Keratinocyte (primary cell): ENCODE measurements at regions not wholly inside any gene's neighbourhood (a gene's known extent, or its start where the extent isn't known, plus 50 kb on each side); places are given as distances from the start of the nearest gene placed in this dataset.

ENCODE experiments used
- DNase-seq: peaks from one replicate; pipeline ENCODE4 v3.0.0-alpha.2; 2011; ENCODE audit warnings: low read depth, missing footprints, low spot score
- FAIRE-seq: peaks from 2 replicates; lab custom pipeline; 2011; peaks lifted over from hg19 to GRCh38; lab: Jason Lieb, UNC
- H2AFZ ChIP-seq: 2 replicates; pipeline ENCODE4 v1.6.0; 2012; ENCODE audit warnings: low read length, control low read depth, inconsistent platforms; ENCODE audit not compliant: control insufficient read depth
- H3K27ac ChIP-seq: 2 replicates; pipeline ENCODE4 v1.5.1; 2011; ENCODE audit warnings: low read length; ENCODE audit not compliant: control insufficient read depth, insufficient read depth
- H3K27me3 ChIP-seq: 3 replicates; pipeline ENCODE4 v1.6.0; 2011; ENCODE audit warnings: low read length; ENCODE audit not compliant: control insufficient read depth, insufficient read depth; ENCODE audit errors: extremely low read depth
- H3K36me3 ChIP-seq, 2 experiments: 2 replicates in 1 of 2; 3 replicates in 1 of 2; pipeline ENCODE4 v1.5.1; 2011; ENCODE audit warnings: low read length in 2 of 2, mild to moderate bottlenecking in 1 of 2; ENCODE audit not compliant: control insufficient read depth in 2 of 2, insufficient read depth in 2 of 2; ENCODE audit errors: extremely low read depth in 1 of 2
- H3K4me1 ChIP-seq: 3 replicates; pipeline ENCODE4 v1.5.1; 2011; ENCODE audit warnings: low read length; ENCODE audit not compliant: control insufficient read depth, insufficient read depth; ENCODE audit errors: extremely low read depth
- H3K4me2 ChIP-seq: 3 replicates; pipeline ENCODE4 v1.6.0; 2011; ENCODE audit warnings: low read depth, low read length; ENCODE audit not compliant: control insufficient read depth, insufficient read depth; ENCODE audit errors: extremely low read depth
- H3K4me3 ChIP-seq, 3 experiments: fragments of 200-600 bp in 1 of 3; sonication (generic) in 1 of 3; 2 replicates in 2 of 3; 3 replicates in 1 of 3; pipeline ENCODE4 v1.5.1; 2011 to 2016; ENCODE audit warnings: low read length in 3 of 3, mild to moderate bottlenecking in 3 of 3, control low read depth in 2 of 3, inconsistent platforms in 1 of 3, low read depth in 1 of 3, mixed read lengths in 1 of 3, mixed run types in 1 of 3, moderate library complexity in 1 of 3; ENCODE audit not compliant: control insufficient read depth in 2 of 3, insufficient read depth in 2 of 3; ENCODE audit errors: extremely low read depth in 1 of 3
- H3K79me2 ChIP-seq: 2 replicates; pipeline ENCODE4 v1.6.0; 2012; ENCODE audit warnings: low read length; ENCODE audit not compliant: control insufficient read depth, insufficient read depth
- H3K9ac ChIP-seq: 3 replicates; pipeline ENCODE4 v1.6.0; 2011; ENCODE audit warnings: low read length; ENCODE audit not compliant: control insufficient read depth, insufficient read depth; ENCODE audit errors: extremely low read depth
- H3K9me1 ChIP-seq: 3 replicates; pipeline ENCODE4 v1.6.0; 2011; ENCODE audit warnings: low read length; ENCODE audit not compliant: control insufficient read depth, insufficient read depth; ENCODE audit errors: extremely low read depth
- H3K9me3 ChIP-seq: 2 replicates; pipeline ENCODE4 v1.5.1; 2012; ENCODE audit warnings: low read depth, low read length; ENCODE audit not compliant: control insufficient read depth
- H4K20me1 ChIP-seq: 3 replicates; pipeline ENCODE4 v1.6.0; 2011; ENCODE audit warnings: low read length; ENCODE audit not compliant: control insufficient read depth, insufficient read depth; ENCODE audit errors: extremely low read depth
- CTCF ChIP-seq, 3 experiments: IDR thresholded peaks in 1 of 3; conservative IDR thresholded peaks in 1 of 3; optimal IDR thresholded peaks in 1 of 3; 2 replicates in 2 of 3; 3 replicates in 1 of 3; pipeline versions ENCODE3 to v1.5.1; 2011; ENCODE audit warnings: low read length in 3 of 3, mild to moderate bottlenecking in 3 of 3, moderate library complexity in 2 of 3, control low read depth in 1 of 3, inconsistent platforms in 1 of 3; ENCODE audit not compliant: insufficient read depth in 2 of 3; ENCODE audit errors: extremely low read depth in 1 of 3
- EZH2 ChIP-seq: IDR thresholded peaks from one replicate; pipeline ENCODE4 v1.6.1; 2012; ENCODE audit warnings: inconsistent platforms, mild to moderate bottlenecking, low read length, moderate library complexity
- dilution Hi-C: fragments of 300-500 bp; cut with MboI; formaldehyde crosslinking; loops from one replicate; pipeline ENCODE4 v1.7.0; 2020; ENCODE audit warnings: low sequenced_read_pairs; ENCODE audit not compliant: extremely low pct_ligation_motif_present

GRCh38 chr14:39781466-39781865, 349.2 kb upstream of the FBXO33 start:
- DNase-seq, result no peak
- H3K4me2 ChIP-seq, result no peak overlapping the region
- no peaks in the 10 kb centered on the region for H4K20me1 ChIP-seq
- TF ChIP-seq EZH2, result no peak
- TF ChIP-seq CTCF (optimal IDR thresholded peaks at IDR 0.05 in 1 of 3, IDR thresholded peaks at IDR 0.05 in 1 of 3, conservative IDR thresholded peaks at IDR 0.05 in 1 of 3; ENCODE audit: extremely low read depth in 1 of 3, insufficient read depth in 2 of 3, low read length in 3 of 3), result no peak
- H3K4me1 ChIP-seq, result no peaks in the 10 kb centered on the region
- H3K9ac ChIP-seq, result no peak overlapping the region
- dilution Hi-C loops, result no loop called here
- no peaks in the 10 kb centered on the region for H3K9me1 ChIP-seq
- no peaks in the 10 kb centered on the region for H3K36me3 ChIP-seq
- no peak overlapping the region for H3K27ac ChIP-seq
- no peak for FAIRE-seq
- H3K4me3 ChIP-seq, result no peak overlapping the region
- peaks cover 2% of the 10 kb centered on the region for H3K9me3 ChIP-seq
- H2AFZ ChIP-seq, result no peak overlapping the region
- H3K27me3 ChIP-seq, result no peaks in the 10 kb centered on the region
- no peaks in the 10 kb centered on the region for H3K79me2 ChIP-seq

DNA sequence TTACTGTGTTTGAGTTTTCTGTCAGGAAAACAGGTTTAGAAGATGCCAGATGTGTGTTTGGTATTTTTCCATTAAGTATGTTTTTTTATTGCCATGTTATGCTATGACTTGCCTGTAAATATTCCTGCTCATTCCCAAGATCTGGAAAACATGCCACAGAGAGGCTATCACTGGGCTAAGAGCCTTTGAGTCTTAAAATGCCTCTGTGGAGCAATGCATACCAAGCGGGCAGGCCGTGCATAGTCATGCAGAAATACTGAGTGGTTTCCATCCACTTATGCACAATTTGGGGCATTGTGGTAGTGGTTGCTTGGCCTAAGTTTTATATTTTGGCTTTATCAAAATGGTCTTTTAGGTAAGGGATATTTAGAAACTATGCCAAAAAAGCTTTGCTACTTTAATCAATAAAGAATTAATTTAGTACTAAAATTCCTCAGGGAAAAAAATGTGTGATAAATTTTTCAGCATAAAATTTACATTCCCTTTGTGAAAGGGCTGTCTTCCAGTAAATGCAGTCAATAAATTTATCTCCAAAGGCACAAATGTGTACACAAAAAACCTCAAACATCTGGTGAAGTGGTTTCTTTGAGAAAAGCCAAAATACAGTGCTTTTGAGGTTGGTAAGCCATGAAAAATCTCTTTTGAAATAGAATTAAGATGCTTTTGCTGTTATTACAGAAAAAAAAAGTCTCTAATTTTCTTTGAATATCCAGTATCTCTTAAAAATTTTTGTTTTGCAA, 341.3 kb upstream of the FBXO33 start:
- DNase-seq (no peak), FAIRE-seq (no peak)
- Histone ChIP-seq H3K4me1 (no peaks in the 10 kb centered on the region), H3K9me1 (no peaks in the 10 kb centered on the region), H4K20me1 (no peaks in the 10 kb centered on the region), H3K27ac (no peak overlapping the region), H3K36me3 (no peaks in the 10 kb centered on the region), H3K27me3 (no peaks in the 10 kb centered on the region), H3K4me3 (no peak overlapping the region), H2AFZ (no peak overlapping the region), H3K9me3 (no peaks in the 10 kb centered on the region), H3K9ac (no peak overlapping the region), H3K4me2 (no peak overlapping the region), H3K79me2 (no peaks in the 10 kb centered on the region)
- TF ChIP-seq CTCF (optimal IDR thresholded peaks at IDR 0.05 in 1 of 3, IDR thresholded peaks at IDR 0.05 in 1 of 3, conservative IDR thresholded peaks at IDR 0.05 in 1 of 3; ENCODE audit: extremely low read depth in 1 of 3, insufficient read depth in 2 of 3, low read length in 3 of 3) (no peak), EZH2 (no peak)
- dilution Hi-C loops, result no loop called here
